T-helper 2 cell treated with Interferon-gamma antibody and Interleukin-4, amounts not matched to agents 100 ng/mL and 5 ng/mL, for 36 hours (primary cell): ENCODE measurements at regions not wholly inside any gene's neighbourhood (a gene's known extent, or its start where the extent isn't known, plus 50 kb on each side); places are given as distances from the start of the nearest gene placed in this dataset.
"Not testable (repeated sequence)": the region's sequence is repeated elsewhere in the genome, so short reads cannot be mapped to it uniquely, and the experiment has no call there.

Source experiments
- intact Hi-C: fragments of 100-400 bp; cut with micrococcal nuclease; formaldehyde crosslinking; loops from one replicate; pipeline ENCODE4 v1.15.1; 2023

DNA sequence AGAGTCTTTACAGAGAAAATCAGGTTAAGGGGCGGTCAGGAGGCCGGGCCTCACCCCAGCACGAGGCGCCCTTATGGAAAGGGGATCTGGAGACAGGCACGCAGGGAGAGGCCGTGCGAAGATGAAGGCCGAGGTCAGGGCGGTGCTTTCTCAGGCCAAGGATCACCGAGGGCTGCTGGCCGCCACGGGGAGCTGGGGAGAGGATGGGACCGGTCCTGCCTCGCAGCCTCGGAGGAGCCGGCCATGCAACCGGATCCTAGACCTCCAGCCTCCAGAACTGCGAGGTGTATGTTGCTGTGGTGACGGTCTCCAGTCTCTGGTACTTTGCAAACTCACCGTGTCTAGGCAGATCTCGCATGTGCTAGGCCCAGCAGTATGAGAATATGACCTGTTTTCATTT is 138.2 kb upstream of the NKX1-1 start:
- intact Hi-C loops: not testable (repeated sequence)

DNA sequence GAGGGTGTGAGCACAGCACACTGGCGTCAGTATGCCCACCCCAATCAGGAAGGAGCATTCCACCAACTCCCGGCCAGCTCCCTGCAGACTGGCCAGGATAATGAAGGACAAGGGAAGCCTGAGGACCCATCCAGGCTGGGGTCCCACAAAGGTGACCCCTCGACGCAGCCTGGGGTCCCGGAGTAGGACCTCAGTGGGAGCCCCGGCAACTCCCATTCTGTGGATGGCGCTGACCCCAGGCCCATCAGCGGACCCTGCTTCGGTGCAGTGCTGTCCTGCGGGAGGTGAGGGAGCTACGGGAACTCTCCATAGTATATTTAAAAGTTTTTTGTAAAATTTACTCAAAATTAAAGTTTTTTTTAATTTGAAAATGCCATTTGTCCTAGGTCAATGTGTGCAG is 137.7 kb upstream of the NKX1-1 start:
- intact Hi-C loops: no loop called here

DNA sequence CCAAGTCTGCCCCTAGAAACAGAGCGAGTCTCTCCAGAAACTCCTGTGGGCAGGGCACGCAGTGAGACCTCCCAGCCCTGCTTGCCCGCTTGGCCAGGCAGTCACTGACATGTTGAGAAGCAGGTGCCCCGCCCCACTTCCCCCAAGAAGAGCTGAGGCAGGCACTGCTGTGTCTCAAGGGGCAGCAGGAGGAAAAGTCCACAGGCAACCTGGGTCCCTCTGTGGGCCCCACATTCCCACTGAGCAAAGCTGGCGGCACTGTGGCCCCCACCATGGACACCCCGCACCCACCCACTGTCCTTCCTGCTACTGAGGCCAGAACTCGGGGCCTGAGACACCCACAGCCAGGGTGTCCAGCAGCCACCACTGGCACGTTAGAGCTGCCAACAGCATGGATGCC is 137.3 kb upstream of the NKX1-1 start:
- intact Hi-C loops: no loop called here

DNA sequence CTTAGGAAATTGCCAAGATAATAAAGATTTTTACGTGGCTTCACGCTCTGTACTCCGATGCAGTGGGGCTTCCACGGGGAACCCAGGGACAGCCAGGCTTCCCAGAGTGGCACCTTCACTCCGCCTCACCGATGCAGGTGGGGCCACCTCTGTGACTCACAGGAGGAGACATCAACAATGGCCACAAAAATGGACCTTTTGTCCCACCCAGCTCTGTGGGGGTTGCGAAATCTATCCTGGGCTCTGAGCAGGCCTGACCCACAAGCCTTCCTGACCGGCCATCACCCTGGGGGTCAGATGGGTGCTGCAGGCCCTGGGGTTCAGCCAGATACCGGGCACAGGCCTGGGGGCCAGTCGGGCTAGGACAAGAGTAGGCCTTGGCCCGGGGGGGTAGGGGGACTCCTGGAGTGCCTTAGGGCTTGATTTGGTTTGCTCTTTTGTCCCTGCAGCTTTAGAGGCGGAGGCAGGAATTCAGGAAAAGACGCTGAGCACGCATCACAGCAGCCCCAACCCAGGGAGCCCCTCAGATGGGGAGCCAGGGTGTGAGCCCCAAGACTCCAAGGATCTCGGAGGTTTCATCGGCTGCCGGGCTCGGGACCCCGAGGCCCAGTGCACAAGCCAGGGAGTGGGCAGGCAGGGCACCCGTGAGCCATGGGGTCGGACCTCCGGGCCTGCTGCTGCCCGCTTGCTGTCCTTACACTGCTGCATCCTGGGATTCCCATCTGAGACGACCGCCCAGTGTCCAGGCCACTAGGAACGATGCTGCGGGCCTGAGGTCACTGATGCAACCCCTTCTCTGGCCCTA is 136.5 kb upstream of the NKX1-1 start:
- intact Hi-C loops: no loop called here

DNA sequence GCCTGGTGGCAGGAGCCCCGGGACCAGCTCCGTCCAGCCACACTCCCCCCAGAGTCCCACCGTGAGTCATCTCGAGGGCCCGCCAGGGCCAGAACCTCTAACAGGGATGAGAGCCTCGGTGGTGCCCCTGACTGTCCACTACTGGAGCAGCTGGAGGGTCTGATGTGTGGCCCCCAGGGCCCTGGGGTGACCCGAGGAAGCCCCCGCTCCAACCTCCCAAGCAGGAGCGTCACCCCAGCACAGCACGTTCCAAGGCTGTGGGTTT is 135.9 kb upstream of the NKX1-1 start:
- intact Hi-C loops: no loop called here

DNA sequence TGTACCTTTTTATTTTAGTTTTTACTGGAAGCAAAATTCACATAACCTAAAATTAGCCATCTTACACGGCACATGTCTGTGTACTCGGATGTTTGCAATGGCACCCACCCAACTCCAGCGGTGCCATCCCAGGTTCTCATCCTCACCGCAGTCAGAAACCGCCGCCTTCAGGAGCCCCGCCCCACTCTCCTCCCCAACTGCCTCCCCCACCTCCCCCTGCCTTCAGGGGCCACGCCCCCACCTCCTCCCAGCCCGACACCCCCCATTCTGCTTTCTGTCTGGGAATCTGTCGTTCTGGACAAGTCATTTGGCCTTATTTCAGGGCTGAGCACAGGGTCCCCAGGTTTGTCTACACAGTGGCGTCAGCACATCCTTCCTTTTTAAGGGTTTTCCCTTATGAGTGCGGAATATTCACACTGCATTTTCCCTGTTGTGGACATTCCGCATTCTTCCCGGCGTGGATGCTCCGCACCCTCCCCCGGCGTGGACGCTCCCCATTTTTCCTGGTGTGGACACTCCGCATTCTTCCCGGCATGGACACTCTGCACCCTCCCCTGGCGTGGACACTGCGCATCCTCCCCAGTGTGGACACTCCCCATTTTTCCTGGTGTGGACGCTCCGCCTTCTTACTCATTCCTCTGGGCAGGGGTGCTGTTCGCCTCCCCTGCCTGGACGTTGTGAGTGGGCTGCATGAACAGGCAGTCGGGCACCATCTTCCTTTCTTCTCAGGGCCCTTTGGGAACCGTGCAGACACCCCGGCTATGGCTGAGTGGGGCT is 135.4 kb upstream of the NKX1-1 start:
- intact Hi-C loops: no loop called here

DNA sequence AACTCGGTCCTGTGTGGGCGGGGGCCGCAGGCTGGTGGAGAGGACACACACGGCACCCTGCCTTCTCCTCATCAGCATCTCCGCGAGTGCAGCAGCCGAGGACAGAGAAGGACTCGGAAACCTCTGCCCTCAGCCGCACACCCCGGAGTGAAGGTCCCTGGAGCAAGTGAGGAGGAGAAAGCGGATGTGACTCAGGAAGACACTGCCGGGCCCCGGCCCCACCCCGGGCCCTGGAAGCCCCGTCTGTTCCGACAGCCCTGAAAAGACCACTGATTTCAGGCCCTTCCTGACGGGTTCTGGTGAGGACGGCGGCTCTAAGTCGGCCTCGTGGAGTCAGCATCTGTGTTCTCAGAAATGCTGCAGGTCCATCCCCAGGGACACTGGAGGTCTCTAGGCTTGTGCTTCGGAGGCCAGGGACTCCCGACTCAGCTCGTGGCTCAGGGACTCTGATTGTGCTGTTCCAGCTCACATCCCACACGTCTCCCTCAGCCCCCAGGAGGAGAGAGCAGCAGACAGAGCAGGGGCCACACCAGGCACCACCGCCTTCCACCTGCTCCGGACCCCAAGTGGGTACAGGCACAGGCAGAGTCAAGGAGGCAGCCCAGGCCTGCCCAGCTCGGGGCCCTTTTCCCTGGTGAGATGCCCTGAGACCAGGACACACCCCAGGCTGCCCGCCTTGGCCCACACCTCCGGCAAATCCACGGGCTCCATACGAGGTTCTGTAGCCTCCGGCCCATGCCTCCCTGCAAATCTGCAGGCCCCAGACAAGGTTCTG is 134.5 kb upstream of the NKX1-1 start:
- intact Hi-C loops: no loop called here

DNA sequence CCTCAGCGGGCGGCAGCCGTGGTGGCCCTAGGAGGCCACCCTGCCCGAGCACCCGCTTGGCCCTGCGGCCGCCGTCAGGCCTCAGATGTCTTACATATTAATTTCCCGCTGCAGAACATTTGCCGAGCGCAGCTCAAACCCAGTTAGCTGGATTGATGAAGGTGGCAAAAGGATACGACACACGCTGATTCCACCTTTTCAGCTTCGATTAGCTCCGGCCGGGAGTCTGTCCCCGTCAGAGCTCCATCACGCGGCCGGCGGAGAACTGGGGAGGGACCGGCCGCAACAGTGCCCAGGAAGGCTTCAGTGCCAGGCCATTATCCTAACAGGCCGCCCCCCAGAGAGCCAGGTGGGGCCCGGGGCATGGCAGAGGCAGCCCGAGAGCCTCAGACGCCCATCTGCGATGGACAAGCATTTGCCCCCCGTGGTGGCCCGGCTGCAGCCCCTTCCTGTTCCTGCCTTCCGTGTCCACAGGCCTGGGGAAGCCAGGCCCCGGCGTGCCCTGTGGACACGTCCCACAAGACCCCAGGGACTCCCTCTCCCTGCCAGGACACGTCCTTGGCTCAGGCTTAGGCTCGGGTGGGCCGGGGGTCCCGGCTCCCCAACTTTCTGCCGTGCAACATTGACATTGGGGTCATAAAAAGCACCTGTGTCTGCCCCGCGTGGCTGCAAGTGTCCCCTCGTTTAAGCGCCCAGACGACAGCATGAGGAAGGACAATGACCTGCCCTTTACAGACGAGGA is 133.8 kb upstream of the NKX1-1 start:
- intact Hi-C loops: no loop called here

DNA sequence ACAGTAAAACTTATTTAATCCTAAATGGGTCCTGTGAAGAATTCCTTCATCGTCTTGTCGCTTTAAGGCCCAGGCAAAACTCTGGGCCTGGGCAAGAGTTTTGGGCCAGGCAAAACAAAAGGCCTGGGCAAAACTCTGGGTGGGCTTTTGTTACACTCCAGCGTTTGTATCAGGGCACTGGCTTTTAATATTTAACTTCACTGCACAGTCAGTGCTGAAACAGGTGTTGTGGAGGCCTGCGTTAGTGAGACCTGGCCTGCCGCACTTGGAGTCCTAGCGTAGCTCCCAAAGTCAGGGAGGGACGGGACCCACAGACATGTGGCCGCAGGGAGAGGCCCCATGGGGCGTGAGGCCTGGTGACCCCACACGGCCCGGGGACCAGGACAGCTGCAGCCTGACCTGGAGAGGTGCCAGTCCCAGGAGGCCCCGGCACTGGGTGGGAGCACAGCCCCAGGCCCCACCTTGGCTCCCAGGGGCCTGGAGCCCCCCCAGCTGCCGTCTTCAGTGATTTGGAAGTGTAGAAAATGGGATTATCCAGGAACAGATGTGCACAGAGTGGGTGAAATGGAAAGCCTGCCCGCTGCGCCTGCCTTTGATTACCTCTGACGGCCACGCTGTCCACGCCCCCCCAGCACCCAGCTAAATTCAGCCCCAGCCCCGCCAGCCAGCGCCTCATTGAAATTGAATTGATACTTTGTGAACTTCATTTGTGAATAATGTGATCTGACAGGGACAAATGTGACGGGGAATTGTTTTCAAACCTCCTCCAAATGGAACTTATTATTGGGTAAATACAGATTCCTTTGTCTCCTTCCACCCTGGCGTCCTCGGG is 132.9 kb upstream of the NKX1-1 start:
- intact Hi-C loops: no loop called here

DNA sequence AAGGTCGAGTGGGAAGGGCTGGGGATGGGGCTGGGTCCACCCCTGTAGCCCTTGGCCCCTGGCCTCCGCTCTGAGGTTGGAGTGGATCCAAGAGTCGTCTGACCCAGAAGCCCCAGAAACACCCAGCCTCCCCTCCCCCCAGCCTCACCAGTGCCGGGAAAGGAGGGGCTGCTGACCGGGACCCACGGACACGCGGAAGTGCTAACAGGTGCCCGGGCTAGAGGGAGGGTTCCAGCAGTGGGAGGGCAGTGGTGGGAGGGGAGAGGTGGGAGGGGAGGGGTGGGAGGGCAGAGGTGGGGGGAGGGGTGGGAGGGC is 131.8 kb upstream of the NKX1-1 start:
- intact Hi-C loops: no loop called here

DNA sequence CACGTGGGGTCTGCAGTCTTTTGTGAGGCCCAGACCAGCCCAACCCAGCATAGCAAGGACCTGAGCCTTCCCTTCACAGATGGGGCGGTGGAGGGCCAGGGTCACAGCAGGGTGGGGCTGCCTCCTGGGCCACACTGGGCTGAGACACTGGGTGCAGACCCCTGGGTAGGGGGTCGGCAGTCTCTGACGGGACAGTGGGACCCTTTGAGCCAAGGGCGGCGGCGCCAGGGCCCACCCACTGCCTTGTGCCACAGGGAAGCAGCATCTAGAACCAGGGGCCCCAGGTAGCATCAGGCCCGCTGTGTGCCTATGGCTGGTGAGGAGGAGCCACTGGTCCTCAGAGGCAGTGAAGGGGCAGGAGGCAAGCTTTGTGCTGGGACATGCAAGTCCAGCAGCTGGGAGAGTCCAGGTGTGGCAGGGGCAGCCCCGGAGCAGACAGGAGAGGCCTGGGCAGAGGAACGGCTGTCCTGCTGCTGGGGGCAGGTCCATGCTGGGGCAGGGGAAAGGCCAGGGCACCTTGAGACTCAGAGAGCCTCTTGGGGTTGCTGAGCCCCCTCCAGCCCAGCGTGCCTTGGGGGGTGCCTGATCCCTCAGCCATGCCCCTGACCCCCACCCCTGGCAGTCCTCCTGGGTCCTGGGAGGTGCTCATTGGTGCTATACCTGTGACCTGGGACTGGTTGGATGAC is 131.3 kb upstream of the NKX1-1 start:
- intact Hi-C loops: no loop called here

DNA sequence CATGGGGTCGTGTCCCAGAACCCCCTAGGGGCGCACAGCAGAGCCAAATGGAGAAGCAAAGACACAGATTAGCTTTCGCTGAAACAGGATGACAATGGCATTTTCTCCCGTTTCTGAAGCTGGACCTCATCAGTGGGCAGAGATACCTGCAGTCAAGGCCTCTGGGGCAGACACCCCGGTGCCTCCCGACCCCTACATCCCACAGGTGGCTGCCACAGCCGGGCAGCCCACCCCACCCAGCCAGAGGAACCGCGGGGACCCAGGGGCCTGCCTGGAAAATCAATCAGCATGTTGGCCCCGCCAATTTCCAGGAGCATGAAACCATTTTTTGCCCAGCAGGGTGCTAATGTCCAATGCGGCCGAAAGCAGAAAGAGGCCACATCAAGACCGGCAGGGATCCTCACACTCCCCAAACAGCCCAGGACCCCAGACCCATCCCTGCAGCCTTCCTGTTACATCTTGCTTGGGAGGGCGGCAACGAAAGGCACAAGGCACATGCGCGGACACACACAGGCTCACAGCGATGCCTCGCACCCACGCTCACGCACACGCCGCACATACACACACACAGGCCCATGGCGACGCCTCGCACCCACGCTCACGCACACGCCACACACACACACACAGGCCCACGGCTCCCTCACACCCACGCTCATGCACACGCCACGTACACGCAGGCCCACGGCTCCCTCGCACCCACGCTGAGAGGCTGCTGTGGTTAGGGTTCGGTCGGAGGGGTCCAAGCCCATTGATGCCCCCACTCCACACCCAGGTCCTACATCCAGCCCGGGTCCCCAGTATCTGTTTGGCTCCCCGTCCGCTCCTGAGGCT is 130.6 kb upstream of the NKX1-1 start:
- intact Hi-C loops: no loop called here

DNA sequence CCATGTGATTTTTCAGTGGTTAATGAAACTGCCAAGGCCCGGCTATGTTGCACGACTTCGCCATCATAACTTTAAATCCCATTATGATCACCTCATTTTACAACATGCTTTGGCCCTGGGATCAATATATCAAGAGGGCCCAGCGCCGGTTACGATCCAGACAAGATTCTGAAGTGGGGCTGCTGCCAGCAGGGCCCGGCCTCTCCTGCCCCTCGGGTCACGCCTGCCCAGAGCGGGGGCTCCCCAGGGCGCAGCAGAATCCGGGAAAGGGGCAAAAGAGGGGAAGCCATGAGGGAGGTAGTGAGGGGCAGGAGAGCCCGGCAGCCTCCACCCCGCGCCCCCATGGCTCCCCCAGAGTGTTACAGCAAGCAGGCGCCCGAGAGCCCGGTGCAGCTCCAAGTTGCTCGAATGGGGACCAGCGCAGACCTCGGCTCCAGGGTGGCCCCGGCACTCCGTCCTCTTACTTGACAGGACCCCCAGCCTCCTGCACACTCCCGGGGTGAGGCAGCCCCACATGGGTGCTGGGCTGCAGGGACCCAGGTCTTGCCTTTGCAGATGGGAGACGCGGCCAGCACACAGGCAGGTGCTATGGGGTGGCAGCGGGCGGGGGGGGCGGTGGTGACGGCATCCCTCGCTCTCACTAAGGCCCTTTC is 129.8 kb upstream of the NKX1-1 start:
- intact Hi-C loops: no loop called here

DNA sequence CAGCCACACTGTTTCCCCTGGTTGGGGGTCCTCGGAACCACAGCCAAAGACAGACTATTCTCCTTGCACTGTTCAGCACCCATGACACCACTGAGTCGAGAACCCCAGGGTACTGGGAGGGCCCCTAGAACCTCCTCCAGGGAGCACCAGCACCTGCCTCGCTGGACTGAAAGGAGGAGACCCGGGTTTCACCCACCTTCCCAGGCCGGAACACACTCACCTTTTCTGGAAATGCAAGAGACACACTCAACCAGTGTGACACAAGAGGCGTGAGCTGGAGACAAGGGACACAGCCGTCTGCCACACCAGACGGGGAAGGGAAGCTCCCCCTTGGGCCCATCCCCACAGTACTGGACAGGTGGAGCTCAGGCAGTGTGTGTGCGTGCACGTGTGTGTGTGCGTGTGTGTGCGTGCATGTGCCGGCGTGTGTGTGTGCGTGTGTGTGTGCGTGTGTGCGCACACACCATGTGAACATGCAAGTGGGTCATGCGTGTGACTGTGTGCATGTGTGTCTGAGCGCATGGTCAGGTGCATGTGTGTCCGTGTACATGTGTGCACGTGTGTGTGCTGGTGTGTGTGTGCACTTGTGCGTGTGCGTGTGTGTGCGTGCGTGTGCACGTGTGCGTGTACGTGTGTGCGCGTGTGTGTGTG is 128.8 kb upstream of the NKX1-1 start:
- intact Hi-C loops: no loop called here

DNA sequence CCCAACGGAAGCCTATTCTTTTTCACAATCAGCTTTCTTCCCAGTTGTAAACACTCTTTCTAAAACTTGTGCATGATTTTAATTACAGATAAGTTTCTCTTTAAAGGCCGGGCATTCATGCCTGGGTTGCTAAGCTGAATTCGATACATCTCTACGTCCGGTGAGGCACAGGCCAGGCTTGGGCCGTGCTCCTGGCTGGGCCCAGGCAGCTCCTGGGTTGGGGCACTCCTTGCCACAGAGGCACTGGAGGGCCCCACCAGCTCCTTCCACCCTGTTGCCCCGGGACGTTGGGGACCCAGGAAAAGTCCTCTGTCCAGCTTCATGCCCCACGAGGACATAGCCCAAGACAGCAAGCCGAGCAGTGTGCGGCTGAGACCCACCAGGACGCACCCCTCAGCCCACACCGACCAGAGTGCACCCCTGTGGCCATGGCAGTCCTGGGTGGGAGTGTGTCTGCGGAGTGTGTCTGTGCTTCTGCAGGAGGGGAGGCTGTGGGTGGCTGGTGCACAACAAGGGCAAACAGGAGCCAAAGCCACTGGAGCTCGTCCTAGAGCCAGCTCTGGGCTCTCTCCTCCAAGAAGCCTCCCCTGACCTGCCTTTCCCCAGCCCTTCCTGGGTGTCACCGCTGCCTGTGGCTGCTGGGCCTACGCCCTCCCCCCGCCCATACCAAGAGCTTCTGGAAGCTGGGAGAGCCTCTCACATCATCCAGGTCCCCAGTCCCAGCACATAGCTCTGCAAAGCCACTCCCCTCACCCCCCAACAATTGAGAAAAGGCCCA is 128.0 kb upstream of the NKX1-1 start:
- intact Hi-C loops: no loop called here

DNA sequence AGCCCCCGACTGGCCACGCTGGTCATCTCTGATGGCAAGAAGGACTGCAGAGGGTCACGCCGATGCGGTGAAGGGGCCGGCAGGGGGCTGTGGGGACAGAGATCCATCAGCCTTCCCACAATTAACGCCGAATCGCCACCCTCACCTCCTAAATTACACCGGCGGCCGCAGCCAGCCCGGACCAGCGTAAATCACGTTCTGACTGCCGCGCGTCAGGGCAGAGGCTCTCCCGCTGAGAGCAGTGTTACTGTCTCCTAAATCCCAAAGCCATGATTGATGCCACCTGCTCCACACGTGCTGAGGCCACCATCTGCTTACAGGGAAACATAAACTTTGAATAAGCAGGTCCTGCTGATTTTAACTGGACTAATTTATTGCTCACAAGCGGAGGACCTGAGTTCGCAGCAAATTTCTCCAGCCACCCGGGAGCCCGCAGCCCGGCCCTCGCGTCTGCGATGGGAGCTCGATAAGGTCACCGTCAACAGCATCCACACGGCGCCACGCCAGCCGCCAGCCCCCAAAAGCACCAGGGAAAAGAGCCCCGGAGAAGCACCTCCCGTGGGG is 127.3 kb upstream of the NKX1-1 start:
- intact Hi-C loops: no loop called here
